AG04450 (cell line): ENCODE measurements at regions not wholly inside any gene's neighbourhood (a gene's known extent, or its start where the extent isn't known, plus 50 kb on each side); places are given as distances from the start of the nearest gene placed in this dataset.

ENCODE experiments used
- CTCF ChIA-PET: fragments of 300-600, 350-600 bp; formaldehyde crosslinking; extraction: SDS; loops from one replicate; lab custom pipeline; 2022; ENCODE audit warnings: antibody characterized with exemption, inconsistent platforms; lab: Charles Lee
- POLR2A ChIA-PET: fragments of 350-600 bp; formaldehyde crosslinking; extraction: SDS; loops from one replicate; lab custom pipeline; 2021; ENCODE audit warnings: antibody characterized with exemption, inconsistent platforms; lab: Yijun Ruan, JAX
- DNase-seq: peaks from one replicate; pipeline ENCODE4 v3.0.0-alpha.2; 2011; ENCODE audit warnings: low read depth, low spot score
- H3K27ac ChIP-seq: one replicate; pipeline ENCODE4 v1.5.1; 2012; ENCODE audit warnings: low read depth, low read length, control low read depth
- H3K27me3 ChIP-seq: one replicate; pipeline ENCODE4 v1.6.0; 2012; ENCODE audit warnings: low read length; ENCODE audit not compliant: control insufficient read depth, insufficient read depth
- H3K4me3 ChIP-seq: 2 replicates; pipeline ENCODE4 v1.5.1; 2011; ENCODE audit warnings: mild to moderate bottlenecking, low read depth, low read length, control low read depth
- H3K9me3 ChIP-seq: 2 replicates; pipeline ENCODE4 v1.5.1; 2012; ENCODE audit warnings: low read length; ENCODE audit not compliant: control insufficient read depth, insufficient read depth
- TF ChIP-seq, protein P1 (sequence below): IDR thresholded peaks from 2 replicates; pipeline ENCODE4 v1.5.1; 2011; ENCODE audit warnings: low read depth, low read length, control low read depth, inconsistent platforms

DNA sequence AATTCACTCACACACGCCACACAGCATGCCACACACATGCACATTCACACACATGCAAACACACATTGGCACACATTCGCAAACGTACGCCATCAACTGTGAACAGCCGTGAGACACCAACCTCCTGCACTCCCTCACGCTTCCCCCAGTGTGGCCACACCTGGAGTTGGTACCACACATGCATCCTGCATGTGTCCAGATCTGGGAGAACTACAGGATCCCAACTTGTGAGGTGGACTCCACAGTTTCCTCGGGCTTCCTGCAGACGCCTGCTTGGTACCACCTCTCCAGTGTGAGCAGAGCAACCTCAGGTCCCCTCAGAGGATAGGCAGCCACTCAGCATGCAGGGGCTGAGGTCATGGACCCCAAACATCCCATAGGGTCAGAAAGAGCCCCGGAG is 239.0 kb downstream of the EIPR1 start:
- no peak overlapping the region for H3K27ac ChIP-seq
- DNase-seq = no peak
- CTCF ChIA-PET = no interaction called here

DNA sequence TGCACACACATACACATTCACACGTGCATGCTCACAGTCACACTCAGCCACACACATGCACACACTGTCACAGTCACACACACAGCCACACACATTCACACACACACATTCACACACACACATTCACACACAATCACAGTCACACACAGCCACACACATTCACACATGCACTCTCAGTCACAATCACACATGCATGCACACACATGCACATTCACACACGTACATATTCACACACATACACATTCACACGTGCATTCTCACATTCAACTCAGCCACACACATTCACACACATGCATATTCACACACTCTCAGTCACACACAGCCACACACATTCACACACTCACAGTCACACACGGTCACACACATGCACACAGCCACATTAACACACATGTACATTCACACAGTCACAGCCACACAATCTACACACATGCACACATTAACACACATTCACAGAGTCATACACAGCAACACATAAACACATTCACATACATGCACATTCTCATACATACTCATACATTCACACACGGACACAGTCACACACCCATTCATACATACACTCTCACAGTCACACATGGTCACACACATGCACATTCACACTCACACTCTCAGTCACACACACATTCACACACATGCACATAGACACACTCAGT is 239.8 kb downstream of the EIPR1 start:
- H3K4me3 ChIP-seq = no peak overlapping the region
- ChIA-PET POLR2A (no interaction called here), CTCF (no interaction called here)
- DNase-seq = no peak
- TF ChIP-seq, protein P1, sequence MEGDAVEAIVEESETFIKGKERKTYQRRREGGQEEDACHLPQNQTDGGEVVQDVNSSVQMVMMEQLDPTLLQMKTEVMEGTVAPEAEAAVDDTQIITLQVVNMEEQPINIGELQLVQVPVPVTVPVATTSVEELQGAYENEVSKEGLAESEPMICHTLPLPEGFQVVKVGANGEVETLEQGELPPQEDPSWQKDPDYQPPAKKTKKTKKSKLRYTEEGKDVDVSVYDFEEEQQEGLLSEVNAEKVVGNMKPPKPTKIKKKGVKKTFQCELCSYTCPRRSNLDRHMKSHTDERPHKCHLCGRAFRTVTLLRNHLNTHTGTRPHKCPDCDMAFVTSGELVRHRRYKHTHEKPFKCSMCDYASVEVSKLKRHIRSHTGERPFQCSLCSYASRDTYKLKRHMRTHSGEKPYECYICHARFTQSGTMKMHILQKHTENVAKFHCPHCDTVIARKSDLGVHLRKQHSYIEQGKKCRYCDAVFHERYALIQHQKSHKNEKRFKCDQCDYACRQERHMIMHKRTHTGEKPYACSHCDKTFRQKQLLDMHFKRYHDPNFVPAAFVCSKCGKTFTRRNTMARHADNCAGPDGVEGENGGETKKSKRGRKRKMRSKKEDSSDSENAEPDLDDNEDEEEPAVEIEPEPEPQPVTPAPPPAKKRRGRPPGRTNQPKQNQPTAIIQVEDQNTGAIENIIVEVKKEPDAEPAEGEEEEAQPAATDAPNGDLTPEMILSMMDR = no peak
- no peaks in the 10 kb centered on the region for H3K27me3 ChIP-seq
- no peak overlapping the region for H3K27ac ChIP-seq
- peaks cover 23% of the 10 kb centered on the region; the same call in 1 of the 2 replicates for H3K9me3 ChIP-seq

More for the DNA sequence above, 239.0 kb downstream of the EIPR1 start:
- POLR2A ChIA-PET = no interaction called here
- Histone ChIP-seq H3K4me3 (no peak overlapping the region), H3K9me3 (peaks cover 25% of the 10 kb centered on the region; the same call in 1 of the 2 replicates), H3K27me3 (no peaks in the 10 kb centered on the region)
- TF ChIP-seq, protein P1 = no peak

- Histone ChIP-seq H3K27me3 (peaks cover 2% of the 10 kb centered on the region), H3K4me3 (no peak overlapping the region), H3K27ac (no peak overlapping the region), H3K9me3 (peaks cover 21% of the 10 kb centered on the region; the same call in 1 of the 2 replicates)
- ChIA-PET POLR2A (no interaction called here), CTCF (no interaction called here)
- TF ChIP-seq, protein P1 = no peak
- no peak for DNase-seq
Observed at GRCh38 chr2:3135676-3136075, 241.9 kb downstream of the EIPR1 start.

DNA sequence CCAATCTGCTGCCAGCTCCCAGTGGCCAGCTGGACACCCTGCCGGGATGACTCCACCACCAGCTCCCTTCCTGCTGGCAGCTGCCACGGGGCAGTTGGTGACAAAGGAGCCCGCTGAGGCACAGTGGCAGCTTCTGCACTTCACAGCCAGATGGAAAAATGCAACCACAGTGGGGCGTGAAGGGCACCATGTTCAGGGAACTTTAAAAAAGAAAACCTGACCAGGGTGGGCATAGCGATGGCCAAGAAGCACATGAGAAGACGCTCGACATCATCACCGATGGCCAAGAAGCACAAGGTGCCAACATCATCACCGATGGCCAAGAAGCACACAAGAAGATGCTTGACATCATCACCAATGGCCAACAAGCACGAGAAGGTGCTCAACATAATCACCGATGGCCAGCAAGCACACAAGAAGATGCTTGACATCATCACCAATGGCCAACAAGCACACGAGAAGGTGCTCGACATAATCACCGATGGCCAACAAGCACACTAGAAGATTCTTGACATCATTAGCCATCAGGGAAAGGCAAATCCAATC is 243.5 kb downstream of the EIPR1 start:
- CTCF ChIA-PET = no interaction called here
- DNase-seq = no peak
- POLR2A ChIA-PET = no interaction called here
- peaks cover 2% of the 10 kb centered on the region for H3K27me3 ChIP-seq
- no peak overlapping the region for H3K4me3 ChIP-seq
- TF ChIP-seq, protein P1 = no peak
- H3K9me3 ChIP-seq = peaks cover 21% of the 10 kb centered on the region; the same call in 1 of the 2 replicates
- no peak overlapping the region for H3K27ac ChIP-seq

DNA sequence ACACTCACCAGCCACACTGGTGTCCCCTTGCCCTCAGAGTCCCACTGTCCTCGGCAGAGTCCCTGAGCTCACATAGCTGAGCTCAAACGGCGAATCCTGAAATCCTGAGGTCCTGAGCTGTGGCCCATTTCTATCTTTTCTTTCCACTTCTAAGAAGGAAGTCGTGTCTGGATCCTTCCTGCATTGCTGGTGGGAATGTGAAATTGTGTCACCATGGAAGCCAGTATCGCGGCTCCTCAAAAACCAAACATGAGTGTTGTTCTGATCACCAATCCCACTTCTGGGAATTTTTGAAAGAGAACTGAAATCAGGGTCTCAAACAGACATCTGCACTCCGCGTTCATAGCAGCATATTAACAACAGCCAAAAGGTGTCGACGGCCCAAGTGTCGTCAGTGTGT is 244.7 kb downstream of the EIPR1 start:
- peaks cover 21% of the 10 kb centered on the region; the same call in 1 of the 2 replicates for H3K9me3 ChIP-seq
- TF ChIP-seq, protein P1 = no peak
- DNase-seq = no peak
- ChIA-PET CTCF (no interaction called here), POLR2A (no interaction called here)
- H3K27me3 ChIP-seq = peaks cover 2% of the 10 kb centered on the region
- H3K27ac ChIP-seq = no peak overlapping the region
- no peak overlapping the region for H3K4me3 ChIP-seq
